LNCaP clone FGC (cell line): ENCODE measurements at regions not wholly inside any gene's neighbourhood (a gene's known extent, or its start where the extent isn't known, plus 50 kb on each side); places are given as distances from the start of the nearest gene placed in this dataset.

Experiments
- DNase-seq: peaks from one replicate; pipeline ENCODE4 v3.0.0-alpha.2; 2011; ENCODE audit warnings: low read depth
- H3K4me3 ChIP-seq: 2 replicates; pipeline ENCODE4 v1.5.1; 2011; ENCODE audit warnings: mild to moderate bottlenecking, low read depth, low read length, control low read depth
- TF ChIP-seq, protein P1 (sequence below): IDR thresholded peaks from 2 replicates; pipeline ENCODE4 v1.5.1; 2012; ENCODE audit warnings: mild to moderate bottlenecking; ENCODE audit not compliant: control insufficient read depth, insufficient read depth; ENCODE audit errors: extremely low read depth

DNA sequence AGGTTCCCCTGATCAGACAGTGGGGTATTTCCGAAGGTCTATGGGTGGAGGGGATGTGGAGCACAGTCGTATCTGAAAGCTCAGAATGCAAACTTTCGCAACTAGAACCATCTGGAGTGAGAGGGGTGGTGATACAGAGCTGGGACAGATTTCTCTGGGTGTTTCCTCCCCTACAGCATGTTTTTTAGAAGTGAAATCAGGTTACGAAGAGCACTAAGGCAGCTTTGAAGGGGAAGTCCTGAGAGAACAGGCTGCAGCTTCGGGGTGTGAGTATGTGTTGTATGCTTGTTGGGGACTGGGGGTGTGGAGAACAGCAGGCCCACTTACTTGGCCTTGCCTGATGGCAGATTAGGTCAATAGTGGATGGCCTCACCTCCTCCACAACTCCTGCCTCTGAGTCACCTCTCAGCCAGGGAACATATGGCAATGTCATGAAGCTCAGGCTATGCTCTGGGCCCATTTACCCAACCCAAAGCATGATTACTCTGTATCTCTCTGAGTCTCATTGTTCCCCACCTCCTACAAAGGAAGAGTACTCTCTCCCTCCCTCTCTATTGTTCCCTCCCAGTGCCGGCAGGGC, 107.2 kb upstream of the RASGRP1 start:
- H3K4me3 ChIP-seq: no peak overlapping the region
- no peak for DNase-seq
- TF ChIP-seq, protein P1, sequence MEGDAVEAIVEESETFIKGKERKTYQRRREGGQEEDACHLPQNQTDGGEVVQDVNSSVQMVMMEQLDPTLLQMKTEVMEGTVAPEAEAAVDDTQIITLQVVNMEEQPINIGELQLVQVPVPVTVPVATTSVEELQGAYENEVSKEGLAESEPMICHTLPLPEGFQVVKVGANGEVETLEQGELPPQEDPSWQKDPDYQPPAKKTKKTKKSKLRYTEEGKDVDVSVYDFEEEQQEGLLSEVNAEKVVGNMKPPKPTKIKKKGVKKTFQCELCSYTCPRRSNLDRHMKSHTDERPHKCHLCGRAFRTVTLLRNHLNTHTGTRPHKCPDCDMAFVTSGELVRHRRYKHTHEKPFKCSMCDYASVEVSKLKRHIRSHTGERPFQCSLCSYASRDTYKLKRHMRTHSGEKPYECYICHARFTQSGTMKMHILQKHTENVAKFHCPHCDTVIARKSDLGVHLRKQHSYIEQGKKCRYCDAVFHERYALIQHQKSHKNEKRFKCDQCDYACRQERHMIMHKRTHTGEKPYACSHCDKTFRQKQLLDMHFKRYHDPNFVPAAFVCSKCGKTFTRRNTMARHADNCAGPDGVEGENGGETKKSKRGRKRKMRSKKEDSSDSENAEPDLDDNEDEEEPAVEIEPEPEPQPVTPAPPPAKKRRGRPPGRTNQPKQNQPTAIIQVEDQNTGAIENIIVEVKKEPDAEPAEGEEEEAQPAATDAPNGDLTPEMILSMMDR: no peak

- no peak for DNase-seq
- H3K4me3 ChIP-seq: no peak overlapping the region
- TF ChIP-seq, protein P1: no peak
Observed at GRCh38 chr15:38672273-38672672, 107.7 kb upstream of the RASGRP1 start.

DNA sequence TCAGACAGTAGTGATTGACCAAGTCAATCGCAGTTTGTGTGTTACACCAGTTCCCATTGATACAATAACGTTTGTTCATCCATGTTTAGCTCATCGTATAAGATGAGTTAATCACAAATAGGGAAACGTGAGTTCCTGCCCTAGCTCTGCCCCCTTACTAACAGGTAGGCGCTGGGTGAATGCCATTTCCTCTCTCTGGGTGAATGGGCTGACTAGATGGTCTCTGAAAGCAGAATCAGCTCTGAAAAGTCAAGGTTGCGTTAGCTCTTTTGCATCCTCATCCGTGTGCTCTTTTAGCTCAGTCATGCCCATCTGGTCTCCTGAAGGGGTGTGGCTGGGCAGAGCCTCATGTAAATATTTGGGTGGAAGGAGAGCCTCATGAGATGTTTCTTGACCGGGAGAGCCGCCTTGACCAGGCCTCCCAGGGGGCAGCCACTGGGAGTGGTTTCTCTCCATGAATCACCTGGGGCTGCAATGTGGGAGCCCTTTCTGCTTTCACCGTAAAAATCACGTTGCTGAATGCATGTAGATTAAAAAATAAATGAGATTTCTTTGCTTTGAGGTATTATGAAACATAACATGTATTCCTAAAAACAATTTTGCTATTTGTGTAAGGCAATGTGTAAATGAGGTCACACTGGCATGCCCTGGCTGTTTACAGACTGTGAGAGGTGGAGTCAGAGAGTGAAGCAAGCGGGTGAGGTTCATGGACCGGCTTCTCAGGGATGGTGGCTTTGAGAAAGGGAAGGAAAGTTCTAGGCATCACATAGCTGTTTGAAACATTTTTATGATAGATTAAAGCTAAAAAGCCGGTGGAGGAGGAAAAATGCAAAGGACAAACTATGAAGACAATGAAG, 108.4 kb upstream of the RASGRP1 start:
- DNase-seq: no peak
- H3K4me3 ChIP-seq: no peak overlapping the region
- TF ChIP-seq, protein P1: no peak

DNA sequence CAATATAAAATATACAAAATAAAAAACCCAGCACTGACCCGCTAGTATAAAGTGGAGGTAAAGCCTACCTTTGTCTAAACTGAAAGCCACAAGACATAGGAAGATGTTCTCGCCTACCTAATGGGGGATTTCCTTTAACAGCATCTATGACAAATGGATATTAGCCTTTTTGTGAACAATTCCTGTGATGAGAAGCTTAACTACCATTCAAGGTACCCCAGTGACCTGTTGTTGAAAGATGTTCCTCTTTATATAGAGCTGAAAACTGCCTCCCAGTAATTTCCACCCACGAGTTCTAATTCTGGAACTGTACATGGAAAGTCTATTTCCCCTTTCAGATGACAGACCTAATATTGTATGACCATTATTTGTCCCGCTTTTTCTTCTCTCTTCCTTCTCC, 109.8 kb upstream of the RASGRP1 start:
- DNase-seq: no peak
- TF ChIP-seq, protein P1: no peak
- no peak overlapping the region for H3K4me3 ChIP-seq

DNA sequence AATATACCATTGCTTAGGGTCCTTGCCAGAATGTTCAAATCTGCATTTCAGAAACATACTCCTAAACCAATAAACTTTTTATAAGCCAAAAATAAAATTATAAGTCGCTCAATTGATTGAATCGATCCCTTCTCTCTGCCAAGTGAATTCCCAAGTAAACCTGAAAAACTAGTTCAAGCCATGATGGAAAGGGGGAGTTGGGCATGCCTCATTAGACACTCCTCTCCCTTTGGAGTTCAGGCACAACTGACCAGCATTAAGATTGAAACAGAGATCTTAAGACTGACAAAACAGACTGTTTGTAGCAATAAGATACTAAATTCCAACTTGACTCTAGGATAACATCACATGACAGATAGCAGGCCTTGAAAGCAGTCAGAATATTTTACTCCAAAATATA, 113.7 kb upstream of the RASGRP1 start:
- TF ChIP-seq, protein P1: no peak
- H3K4me3 ChIP-seq: no peak overlapping the region
- no peak for DNase-seq

GRCh38 chr15:38680775-38681174, 116.2 kb upstream of the RASGRP1 start:
- no peak for DNase-seq
- H3K4me3 ChIP-seq: no peak overlapping the region
- TF ChIP-seq, protein P1: no peak
